ENCODE measurements at regions not wholly inside any gene's neighbourhood (a gene's known extent, or its start where the extent isn't known, plus 50 kb on each side); places are given as distances from the start of the nearest gene placed in this dataset.
"Not testable (repeated sequence)": the region's sequence is repeated elsewhere in the genome, so short reads cannot be mapped to it uniquely, and the experiment has no call there.

DNA sequence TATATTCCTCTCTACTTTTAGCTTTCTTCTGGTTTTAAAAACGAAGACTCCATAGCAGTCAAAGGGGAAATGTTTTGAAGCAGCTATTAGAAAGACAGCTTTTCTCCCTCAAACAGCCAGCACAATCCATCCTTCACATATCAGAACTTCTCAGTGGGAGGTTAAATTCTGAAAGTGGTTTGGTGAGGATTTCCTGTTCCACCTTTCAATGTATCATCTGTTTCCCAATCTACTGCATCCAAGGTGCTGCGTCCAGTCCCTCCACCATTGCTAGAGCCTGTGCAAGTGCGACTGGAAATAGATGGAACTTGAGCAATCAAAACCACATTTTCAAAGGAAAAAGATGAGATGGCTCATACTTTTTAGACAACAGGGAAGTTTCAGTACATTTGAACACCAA lies 508.3 kb upstream of the ARID1B start:
- DNase-seq = no peak

DNA sequence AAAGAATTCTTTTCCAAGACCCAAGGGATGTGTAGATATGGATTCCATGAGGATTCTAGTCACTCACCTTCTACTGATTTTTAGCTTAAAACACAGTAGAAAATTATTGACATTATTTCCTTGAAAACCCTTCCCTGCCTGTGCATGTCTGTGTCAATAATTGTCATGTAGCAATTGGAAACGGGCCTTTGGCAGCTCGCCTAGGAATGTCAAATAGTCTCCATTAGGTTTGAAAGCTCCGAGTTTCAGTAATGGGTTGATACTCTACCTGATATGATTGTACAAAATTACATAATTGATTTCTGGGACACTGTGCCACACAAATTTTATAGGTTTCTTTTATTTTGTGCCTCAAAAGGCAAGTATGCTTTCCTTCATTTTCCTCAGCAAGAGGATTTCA lies 515.2 kb upstream of the ARID1B start:
- DNase-seq = no peak

DNA sequence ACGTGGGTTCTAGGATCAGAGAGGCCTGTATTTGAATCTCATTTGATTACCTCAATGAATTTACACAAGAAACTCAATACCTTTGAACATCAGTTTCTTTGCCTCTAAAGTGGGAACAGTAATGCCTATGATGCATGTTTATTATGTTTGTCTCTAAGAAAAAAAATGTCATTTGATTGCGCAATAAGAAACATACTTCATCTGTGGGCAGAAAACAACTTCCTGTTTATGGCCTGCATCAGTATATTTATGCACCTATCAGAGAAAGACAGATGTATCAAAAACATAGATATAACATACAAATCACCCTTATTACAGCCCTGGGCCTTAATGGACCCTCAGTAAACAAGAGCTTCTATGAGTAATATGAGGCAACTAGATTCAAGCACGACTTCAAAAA lies 516.4 kb upstream of the ARID1B start:
- no peak for DNase-seq

DNA sequence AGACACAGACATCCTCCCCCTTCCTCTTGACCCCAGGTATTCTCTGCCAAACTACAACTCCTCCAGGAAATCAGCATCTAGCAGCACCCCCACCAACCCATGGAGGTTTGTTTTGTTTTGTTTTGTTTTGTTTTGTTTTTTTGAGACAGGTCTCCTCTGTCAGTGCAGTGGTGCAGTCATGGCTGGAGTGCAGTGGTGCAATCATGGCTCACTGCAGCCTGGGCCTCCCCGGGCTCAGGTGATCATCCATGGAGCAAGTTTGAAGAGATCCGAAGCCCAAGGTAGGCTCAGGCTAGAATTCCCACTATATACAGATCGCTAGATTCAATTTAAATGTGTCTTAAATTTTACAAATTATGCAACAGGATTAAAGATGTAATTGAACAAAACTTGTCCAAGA lies 518.2 kb upstream of the ARID1B start:
- DNase-seq = no peak

DNA sequence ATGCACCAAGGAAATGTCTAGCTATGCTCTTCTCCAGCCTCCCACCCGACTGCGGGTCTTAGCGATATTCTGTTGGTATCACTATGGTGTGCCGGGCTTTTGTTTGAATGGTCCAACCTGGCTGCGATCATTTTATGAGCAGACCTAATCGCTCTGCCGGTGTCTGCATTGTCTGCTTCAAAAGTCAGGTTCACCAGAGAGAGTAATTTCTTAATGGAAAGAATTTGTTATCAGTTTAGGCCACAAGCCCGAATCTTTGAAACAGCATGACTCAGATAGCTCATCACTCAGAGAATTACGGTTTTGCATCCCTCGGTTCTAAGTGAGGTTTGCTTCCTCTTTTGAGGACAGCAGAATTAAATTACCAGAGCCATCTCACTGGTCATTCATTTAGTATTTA lies 521.0 kb upstream of the ARID1B start:
- no peak for DNase-seq

DNA sequence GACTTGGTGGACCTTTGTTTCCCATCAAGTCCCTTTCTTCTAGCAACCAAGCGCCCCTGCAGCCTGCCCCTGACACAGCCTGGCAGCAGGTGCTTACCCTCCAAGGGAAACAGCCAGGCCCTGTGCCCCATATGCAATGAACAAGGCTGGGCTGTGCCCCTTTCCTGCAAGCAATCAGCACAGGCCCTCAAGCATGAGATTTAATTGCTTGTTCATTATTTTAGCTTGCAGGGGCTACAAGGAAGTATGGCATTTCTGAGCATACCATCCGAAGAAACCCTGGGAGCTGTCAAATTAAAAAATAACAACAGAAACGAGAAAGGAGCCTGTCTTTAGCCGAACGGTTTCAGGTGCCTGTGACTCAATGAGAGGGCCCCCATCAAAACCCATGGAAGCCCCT lies 522.9 kb upstream of the ARID1B start:
- no peak for DNase-seq

DNA sequence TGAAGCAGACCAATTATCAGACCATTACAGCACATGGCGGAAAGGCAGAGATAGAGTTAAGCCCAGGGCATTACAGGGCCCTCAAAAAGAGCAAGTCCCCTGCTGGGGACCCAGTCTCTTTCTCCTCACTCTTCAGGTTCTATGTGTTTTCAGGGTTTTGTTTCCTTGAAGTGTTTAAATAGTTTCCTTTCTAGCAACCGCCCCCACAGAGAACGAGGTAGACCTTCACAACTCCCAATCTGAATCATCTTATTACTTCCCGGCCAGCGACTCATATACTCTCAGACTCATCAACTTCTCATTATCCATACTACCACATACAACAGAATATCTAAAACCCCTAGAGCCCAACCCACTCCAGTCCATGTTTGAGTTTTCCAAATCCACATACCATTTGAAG lies 526.6 kb upstream of the ARID1B start:
- peak; percentile 4 for DNase-seq

DNA sequence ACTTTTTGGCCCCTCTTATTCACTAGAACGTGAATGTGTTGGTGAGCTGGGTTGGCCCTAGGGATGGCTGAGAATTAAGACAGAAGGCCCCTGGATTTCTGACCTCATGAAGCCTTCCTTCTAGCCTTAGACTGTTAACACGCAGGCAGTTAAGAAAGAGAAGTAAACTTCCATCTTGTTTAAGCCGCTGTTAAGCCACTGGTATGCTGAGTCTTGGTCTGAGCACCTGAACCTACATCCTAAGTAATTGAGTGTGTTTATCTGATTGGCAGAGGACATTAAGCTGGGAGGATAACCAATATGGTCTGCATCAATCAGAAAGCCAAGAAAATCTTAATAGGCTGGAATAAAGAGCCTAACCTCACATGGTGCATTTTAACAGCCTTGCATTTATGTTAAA lies 535.0 kb upstream of the ARID1B start:
- no peak for DNase-seq

DNA sequence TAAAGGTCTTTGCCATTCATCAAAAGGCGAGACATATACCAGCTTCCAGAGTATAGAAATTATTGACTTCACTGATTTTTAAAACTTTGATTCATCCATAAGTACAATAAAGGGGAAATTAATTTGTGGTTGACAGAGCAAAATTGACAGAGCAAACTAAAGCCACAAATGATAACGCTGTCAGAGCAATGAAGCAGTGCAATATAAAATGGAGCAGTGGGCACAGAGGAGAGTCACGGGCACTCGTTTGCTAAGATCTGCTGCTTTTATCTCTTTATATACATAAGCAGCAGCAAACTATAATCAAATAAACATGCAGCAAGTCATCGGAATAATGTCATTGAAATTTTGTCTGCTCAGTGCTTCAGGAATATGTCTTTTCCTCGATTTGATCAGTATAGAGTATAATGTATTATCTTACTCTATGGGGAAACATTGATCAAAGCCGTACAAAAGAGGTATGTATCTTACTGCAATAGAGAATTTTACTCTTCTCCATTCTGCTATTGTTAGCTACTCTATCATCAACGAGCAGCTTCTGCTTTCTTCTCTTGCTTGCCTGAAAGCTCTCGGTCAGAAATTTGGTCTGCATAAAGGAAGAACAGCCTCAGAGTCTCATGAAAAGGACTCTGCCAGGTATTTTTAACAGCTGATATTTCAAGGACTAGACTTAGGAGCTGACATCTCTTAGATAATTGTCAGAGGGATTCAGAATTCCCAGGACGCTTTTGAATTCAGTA lies 546.0 kb upstream of the ARID1B start:
- DNase-seq = no peak

DNA sequence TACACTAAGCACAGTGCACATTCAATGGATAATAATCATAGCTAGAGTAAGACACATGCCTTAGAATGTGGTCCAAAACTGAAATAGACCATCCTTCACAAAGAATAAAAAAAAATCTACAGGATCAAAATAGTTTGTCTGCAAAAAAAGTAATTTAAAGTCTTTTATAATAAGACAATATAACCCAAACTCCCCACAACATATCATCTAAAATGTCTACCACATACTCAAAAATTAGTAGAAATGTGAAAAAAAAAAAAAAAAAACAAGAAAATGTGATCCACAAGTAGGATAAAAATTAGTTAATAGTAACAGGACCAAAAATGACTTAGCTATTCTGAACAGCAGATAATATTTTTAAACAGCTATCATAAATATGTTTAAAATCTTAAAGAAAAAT lies 557.2 kb upstream of the ARID1B start:
- DNase-seq = no peak

DNA sequence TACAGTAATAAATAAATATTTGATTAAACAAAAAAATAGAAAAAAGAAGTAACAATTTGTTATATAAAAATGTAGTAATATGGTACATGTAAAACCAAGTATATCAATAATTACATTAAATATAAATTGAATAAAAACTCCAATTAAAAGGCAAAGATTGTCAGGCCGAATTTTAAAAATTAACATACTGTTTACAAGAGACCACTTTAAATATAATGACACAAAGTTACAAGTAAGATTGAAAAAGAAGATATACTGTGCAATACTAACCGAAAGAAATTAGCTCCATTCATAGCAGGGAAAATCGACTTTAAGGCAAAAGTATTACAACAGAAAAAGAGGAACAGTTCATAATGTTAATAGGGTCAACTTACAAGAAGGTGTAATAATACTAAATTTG lies 571.5 kb upstream of the ARID1B start:
- no peak for DNase-seq

DNA sequence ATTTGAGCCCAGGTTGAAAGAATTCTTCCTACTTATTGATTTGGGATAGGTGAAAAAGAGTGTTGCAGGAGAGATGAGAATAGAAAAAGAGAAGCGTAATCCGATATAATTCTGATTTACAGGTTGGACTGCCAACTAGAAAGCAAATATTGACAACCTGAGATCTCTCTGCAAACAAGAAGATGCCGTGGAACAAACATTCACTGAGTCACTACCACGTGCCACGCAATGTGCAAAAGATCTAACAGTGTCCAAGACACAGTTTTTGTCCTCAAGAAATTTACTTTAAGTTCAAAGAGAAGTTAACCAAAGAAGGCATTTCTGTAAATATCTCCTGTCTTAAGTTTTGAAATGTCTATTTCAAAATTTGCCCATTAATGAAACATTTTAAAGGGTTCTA lies 578.0 kb upstream of the ARID1B start:
- DNase-seq = no peak

DNA sequence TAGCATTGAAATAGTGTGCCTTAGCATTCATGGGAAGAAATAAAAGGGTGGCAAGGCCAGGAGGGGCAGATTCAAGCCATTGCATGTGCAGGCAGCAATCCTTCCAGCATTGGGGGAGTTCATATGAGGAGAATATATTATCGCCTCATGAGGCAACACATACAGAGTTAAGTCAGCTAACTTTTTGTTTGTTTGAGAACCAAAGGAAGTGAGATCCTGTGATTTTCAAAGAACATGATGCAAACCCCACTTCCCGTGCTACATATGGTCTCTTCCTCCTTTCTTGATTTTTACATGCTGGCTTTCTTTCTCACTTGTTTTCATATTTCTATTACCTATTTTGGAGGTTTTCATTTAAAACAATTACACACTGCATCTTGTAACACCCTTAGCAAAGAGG lies 579.7 kb upstream of the ARID1B start:
- DNase-seq = no peak

DNA sequence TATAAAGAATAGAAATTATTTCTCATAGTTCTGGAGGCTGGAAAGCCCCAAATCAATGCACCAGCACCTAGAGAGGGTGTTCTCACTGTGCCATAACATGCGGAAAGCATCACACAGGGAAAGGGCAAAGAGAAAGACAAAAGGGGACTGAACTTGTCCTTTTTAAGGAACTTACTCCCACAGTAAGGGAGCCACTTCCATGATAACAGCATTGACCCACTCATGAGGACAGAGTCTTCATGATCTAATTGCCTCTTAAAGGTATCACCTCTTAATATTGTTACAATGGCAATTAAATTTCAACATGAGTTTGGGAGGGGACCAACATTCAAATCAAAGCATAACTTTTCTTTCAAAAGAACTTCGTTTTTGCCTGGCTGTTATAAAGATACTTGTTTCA lies 582.2 kb upstream of the ARID1B start:
- no peak for DNase-seq

DNA sequence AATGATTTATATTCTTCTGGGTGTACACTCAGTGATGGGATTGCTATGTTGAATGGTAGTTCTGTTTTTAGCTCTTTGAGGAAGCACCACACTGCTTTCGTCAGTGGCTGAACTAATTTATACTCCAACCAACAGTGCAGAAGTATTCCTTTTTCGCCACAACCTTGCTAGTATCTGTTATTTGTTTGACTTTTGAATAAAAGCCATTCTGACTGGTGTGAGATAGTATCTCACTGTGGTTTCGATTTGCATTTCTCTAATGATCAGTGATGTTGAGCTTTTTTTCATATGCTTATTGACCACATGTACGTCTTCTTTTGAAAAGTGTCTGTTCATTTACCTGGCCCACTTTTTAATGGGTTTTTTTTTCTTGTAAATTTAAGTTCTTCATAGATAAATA lies 583.8 kb upstream of the ARID1B start:
- DNase-seq = no peak

DNA sequence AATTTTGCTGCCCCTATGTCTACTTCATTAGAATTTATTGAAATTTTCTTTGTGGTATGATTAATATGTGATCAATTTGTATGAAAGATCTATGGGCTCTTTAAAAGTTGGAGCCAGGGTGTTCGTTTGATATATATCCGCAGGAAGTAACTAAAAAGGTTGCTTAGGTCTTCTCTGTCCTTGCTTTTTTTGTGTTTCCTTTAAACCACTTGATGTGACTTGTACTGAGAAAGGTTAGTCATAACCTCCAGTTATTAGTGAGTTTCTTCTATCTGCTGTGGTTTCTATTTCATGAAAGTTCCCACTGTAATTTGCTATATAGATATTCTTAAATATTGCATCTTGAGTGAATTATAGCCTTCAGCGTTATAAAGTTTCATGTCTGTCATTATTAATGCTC lies 585.3 kb upstream of the ARID1B start:
- no peak for DNase-seq

DNA sequence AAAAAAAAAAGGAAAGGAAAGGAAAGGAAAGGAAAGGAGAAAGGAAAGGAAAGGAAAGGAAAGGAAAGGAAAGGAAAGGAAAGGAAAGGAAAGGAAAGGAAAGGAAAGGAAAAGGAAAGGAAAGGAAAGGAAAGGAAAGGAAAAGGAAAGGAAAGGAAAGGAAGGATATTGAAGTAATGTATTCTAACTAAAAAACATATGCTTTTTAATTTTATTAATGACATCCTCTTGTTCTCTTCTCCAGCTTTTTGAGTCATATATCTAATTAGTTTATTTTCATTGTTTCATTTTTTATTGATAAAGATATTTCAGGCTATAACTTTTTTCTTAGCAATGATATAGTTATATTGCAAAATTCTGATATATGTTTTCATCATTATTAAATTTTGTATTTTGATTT lies 585.8 kb upstream of the ARID1B start:
- DNase-seq = not testable (repeated sequence)

DNA sequence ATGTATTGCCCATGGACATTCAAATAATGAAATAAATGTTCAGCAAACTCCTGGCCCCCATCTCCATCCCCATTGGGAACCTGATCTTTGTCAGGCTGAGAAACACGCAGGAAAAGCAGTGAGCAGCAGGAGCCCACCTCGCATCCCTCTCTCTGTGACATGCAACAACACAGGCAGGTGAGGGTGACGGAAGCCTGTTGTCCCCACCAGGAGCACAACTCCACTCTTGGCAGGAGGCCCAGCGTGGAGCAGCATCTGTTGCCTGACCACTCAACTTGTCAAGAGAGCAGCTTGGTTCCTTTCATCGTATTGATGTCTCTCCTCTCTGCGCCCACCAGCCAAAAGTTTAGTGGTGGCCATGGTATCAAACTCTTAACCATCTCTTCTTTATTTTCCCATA lies 586.9 kb upstream of the ARID1B start:
- no peak for DNase-seq

DNA sequence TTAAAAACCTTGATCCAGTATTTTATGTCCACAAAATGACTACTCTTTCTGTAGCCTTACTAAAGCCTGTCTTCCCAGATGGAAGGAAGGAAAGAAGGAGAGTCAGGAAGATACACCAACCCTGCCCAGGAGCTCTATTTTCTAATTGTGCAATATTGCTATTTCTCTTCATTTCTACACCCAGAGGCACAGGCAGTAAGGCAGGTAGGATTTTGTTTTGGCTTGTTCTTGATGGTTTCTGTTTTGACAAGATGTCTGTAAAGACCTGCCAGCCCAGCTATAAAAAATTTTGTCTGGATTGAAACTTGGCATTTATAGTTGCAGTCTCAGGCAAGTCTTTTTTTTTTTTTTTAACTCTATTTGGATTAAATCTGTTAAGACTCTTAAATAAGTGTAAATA lies 587.5 kb upstream of the ARID1B start:
- no peak for DNase-seq

DNA sequence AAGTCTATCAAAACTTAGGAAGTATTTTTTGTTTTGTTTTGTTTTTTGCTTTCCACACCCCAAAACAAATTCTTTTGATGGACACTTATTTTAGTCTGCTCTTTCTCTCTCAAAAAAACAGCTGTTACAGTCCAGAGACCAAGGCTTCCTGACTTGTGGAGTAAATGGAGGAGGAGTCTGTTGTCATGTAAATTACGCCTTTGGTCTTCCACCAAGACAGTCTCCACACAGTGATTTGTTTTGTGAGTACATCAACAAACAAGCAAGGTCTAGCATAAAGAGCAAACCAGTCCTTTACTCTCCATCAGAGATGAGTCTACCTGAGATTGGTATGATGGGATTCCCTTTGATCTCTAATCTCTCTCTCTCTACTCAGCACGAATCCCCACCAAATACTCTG lies 588.0 kb upstream of the ARID1B start:
- no peak for DNase-seq

DNA sequence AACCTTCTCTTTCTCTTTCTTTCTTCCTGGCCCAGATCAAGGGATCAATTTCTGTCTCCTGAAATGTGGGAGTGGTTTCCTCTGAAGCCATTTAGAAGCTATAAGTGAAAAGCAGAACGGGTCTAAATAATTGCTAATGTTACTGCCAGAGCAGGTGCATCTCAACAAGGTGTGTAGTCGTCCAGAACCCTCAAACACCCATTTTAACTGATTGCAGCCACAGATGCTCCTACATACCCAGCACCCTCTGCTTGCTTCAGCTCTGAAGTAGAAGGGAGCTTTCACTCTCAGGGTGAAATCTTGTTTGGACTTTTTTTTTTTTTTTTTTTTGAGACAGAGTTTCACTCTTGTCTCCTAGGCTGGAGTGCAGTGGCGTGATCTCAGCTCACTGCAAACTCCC lies 592.1 kb upstream of the ARID1B start:
- DNase-seq = no peak

DNA sequence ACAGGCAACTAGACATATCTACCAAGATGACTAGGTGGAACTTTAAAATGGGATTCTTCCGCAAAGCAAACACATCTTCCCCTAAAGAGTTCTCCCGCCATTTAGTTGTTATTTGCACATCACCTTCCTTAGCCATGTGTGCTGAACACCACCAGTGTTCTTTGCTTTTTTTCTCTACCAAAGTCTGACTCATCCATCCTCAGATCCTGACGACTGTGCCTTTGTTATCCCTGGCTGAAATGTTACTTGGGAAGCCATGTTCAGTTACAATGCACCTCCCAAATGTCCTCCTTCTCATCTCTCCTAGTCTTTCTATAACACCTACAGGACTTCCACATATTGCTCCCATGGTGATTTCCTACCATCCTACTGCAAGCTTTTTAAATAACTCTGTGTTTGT lies 593.5 kb upstream of the ARID1B start:
- DNase-seq = no peak

DNA sequence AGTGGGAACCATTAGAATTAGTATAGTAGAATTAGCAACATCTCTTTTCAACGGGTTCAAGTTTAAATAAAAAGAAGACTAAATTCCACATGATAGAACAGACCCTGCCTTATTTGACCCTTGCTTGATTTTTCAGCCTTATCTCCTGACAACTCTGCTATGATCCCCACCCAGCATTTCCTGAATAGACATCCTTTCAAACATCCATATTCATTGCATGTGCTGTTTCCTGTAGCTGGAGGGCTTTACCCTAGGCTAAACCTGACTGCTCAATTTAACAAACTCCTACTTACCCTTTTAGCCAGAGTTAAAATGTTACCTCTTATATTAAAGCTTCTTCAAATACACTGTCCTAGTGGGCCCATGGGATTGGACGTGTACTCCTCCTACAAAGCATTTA lies 594.8 kb upstream of the ARID1B start:
- no peak for DNase-seq

DNA sequence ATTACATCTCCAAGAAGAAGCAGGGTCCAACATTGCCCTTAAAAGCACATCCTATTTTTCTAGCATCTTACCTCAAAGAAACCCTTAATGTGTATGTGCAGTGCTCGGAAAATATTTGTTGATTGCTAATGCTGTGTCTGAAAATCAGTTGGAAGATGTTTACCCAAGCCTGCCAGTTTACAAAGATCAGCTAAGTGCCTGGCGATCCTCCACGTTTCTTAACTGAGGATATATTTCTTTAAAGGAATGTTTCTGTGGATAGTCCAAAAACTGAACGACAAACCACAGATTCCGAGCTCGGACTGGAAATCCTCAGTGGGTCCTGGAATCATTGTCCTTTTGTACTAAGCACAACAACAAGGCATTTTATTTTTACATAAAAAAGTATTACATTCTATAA lies 595.7 kb upstream of the ARID1B start:
- DNase-seq = no peak

DNA sequence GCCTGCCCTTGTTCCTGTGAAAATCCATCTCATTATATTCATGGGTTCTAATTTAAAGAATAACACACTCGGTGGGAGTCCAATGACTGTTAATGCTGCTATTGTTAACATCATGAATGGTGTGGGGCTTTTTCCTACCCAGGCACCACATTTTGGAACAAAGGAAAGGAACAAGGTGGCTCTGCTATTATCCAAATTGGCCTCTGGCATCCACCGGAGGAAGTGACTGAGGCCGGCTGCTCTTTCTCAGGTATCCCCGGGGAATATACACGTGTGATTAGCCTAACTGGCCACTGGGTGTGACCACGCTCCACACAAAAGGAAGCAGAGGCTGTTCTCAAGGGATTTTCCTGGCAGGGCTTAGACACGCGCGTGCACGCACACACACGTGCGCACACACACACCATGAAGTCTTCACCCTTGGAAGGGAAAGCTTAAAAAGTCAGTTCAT lies 601.2 kb upstream of the ARID1B start:
- no peak for DNase-seq

All from fibroblast of skin of back (primary cell).